ENCODE measurements at regions not wholly inside any gene's neighbourhood (a gene's known extent, or its start where the extent isn't known, plus 50 kb on each side); places are given as distances from the start of the nearest gene placed in this dataset.

- no peak for ATAC-seq
- TF ChIP-seq EZH2 (IDR thresholded peaks at IDR 0.05) (no peak), SP1 (IDR thresholded peaks at IDR 0.05; ENCODE audit: low read depth) (no peak), ZFX (IDR thresholded peaks at IDR 0.05) (no peak), POLR2A (IDR thresholded peaks at IDR 0.05; ENCODE audit: borderline replicate concordance, extremely low read depth, insufficient read depth, insufficient read length) (no peak), ATF3 (IDR thresholded peaks at IDR 0.05) (no peak), EGR1 (IDR thresholded peaks at IDR 0.05; ENCODE audit: low read depth) (no peak), ELF1 (IDR thresholded peaks at IDR 0.05; ENCODE audit: borderline replicate concordance, low read depth) (no peak), TCF7L2 (IDR thresholded peaks at IDR 0.05; ENCODE audit: borderline replicate concordance, extremely low read depth, insufficient read depth, insufficient read length) (no peak), EZH2phosphoT487 (IDR thresholded peaks at IDR 0.05; ENCODE audit: borderline replicate concordance) (no peak), CEBPB (IDR thresholded peaks at IDR 0.05; ENCODE audit: low read depth) (no peak), YY1 (IDR thresholded peaks at IDR 0.05; ENCODE audit: extremely low read depth, insufficient replicate concordance, low read depth, low read length) (no peak), RAD21 (IDR thresholded peaks at IDR 0.05; ENCODE audit: low read depth) (no peak), SRF (IDR thresholded peaks at IDR 0.05; ENCODE audit: low read depth) (no peak)
- Histone ChIP-seq H4K20me1 (ENCODE audit: insufficient read depth) (no peaks in the 10 kb centered on the region), H3K4me2 (ENCODE audit: low read length) (peak overlapping the region; percentile 51), H3K9ac (ENCODE audit: low read length) (no peak overlapping the region), H3K27me3 (ENCODE audit: insufficient read depth, low read length) (no peaks in the 10 kb centered on the region), H3K9me3 (ENCODE audit: control insufficient read depth in 1 of 2, insufficient read depth in 1 of 2, low read depth in 1 of 2, low read length in 2 of 2) (no peaks in the 10 kb centered on the region), H3K9me2 (ENCODE audit: insufficient read depth) (no peaks in the 10 kb centered on the region), H2AFZ (ENCODE audit: low read depth, low read length, poor library complexity, severe bottlenecking) (no peak overlapping the region), H3K4me1 (ENCODE audit: control insufficient read depth in 1 of 2, insufficient read depth in 2 of 2, low read length in 2 of 2) (peaks cover 47 to 61% of the 10 kb centered on the region in 2 experiments), H3K27ac (ENCODE audit: low read depth, low read length) (peak overlapping the region; percentile 63), H3K4me3 (replicated peaks in 1 of 2; ENCODE audit: low read depth in 1 of 2, low read length in 2 of 2) (no peak overlapping the region), H3K36me3 (ENCODE audit: control insufficient read depth in 1 of 2, insufficient read depth in 2 of 2, low read length in 2 of 2) (no peaks in the 10 kb centered on the region), H3K79me2 (ENCODE audit: insufficient read depth, low read length) (no peaks in the 10 kb centered on the region)
- intact Hi-C loops (cut with micrococcal nuclease): no loop called here
- BruUV-seq (replicated peaks): no TSS peak
- ChIA-PET CTCF (no interaction called here), RAD21 (ENCODE audit: low non-redundant PET in 1 of 2, low total read pairs in 2 of 2, uncharacterized antibody in 2 of 2, unreplicated experiment in 2 of 2) (no interaction called here), POLR2A (no interaction called here)
- no peak for DNase-seq (ENCODE audit: low read depth, low spot score)
These were observed 140.4 kb downstream of the DKK1 start for GRCh38 chr10:52454491-52454890.

- peaks cover 45 to 56% of the 10 kb centered on the region in 2 experiments for H3K4me1 ChIP-seq (ENCODE audit: control insufficient read depth in 1 of 2, insufficient read depth in 2 of 2, low read length in 2 of 2)
- no peaks in the 10 kb centered on the region for H3K36me3 ChIP-seq (ENCODE audit: control insufficient read depth in 1 of 2, insufficient read depth in 2 of 2, low read length in 2 of 2)
- H3K79me2 ChIP-seq (ENCODE audit: insufficient read depth, low read length): no peaks in the 10 kb centered on the region
- no TSS peak for BruUV-seq (replicated peaks)
- ChIA-PET CTCF (no interaction called here), POLR2A (no interaction called here), RAD21 (ENCODE audit: low non-redundant PET in 1 of 2, low total read pairs in 2 of 2, uncharacterized antibody in 2 of 2, unreplicated experiment in 2 of 2) (no interaction called here)
- peak overlapping the region; percentile 75 for H2AFZ ChIP-seq (ENCODE audit: low read depth, low read length, poor library complexity, severe bottlenecking)
- no peak overlapping the region for H3K9ac ChIP-seq (ENCODE audit: low read length)
- no peaks in the 10 kb centered on the region for H4K20me1 ChIP-seq (ENCODE audit: insufficient read depth)
- intact Hi-C loops (cut with micrococcal nuclease): no loop called here
- no peak overlapping the region; a peak in 1 of 4 replicates for H3K4me3 ChIP-seq (replicated peaks in 1 of 2; ENCODE audit: low read depth in 1 of 2, low read length in 2 of 2)
- H3K27ac ChIP-seq (ENCODE audit: low read depth, low read length): peak overlapping the region; percentile 63
- DNase-seq (ENCODE audit: low read depth, low spot score) (no peak), ATAC-seq (peak; percentile 80)
- no peaks in the 10 kb centered on the region for H3K9me2 ChIP-seq (ENCODE audit: insufficient read depth)
- H3K4me2 ChIP-seq (ENCODE audit: low read length): peak overlapping the region; percentile 51
- no peaks in the 10 kb centered on the region for H3K27me3 ChIP-seq (ENCODE audit: insufficient read depth, low read length)
- H3K9me3 ChIP-seq (ENCODE audit: control insufficient read depth in 1 of 2, insufficient read depth in 1 of 2, low read depth in 1 of 2, low read length in 2 of 2): no peaks in the 10 kb centered on the region
- no peak for TF ChIP-seq ELF1 (IDR thresholded peaks at IDR 0.05; ENCODE audit: borderline replicate concordance, low read depth)
- no peak for TF ChIP-seq JUND (IDR thresholded peaks at IDR 0.05)
- TF ChIP-seq ATF3 (IDR thresholded peaks at IDR 0.05): no peak
- no peak for TF ChIP-seq CTCF (IDR thresholded peaks at IDR 0.05 in 2 of 3, conservative IDR thresholded peaks at IDR 0.05 in 1 of 3; ENCODE audit: borderline replicate concordance in 1 of 3, insufficient read depth in 1 of 3, low read depth in 2 of 3, low read length in 2 of 3)
- no peak for TF ChIP-seq EZH2 (IDR thresholded peaks at IDR 0.05)
- TF ChIP-seq TCF7L2 (IDR thresholded peaks at IDR 0.05; ENCODE audit: borderline replicate concordance, extremely low read depth, insufficient read depth, insufficient read length): peak; percentile 53
- no peak for TF ChIP-seq CEBPB (IDR thresholded peaks at IDR 0.05; ENCODE audit: low read depth)
- no peak for TF ChIP-seq ZBTB33 (IDR thresholded peaks at IDR 0.05; ENCODE audit: extremely low read depth, insufficient replicate concordance, low read length)
These were observed 141.0 kb downstream of the DKK1 start for GRCh38 chr10:52455098-52455497.

Measured in HCT116 (cell line).